OCI-LY1 (cell line): ENCODE measurements at regions not wholly inside any gene's neighbourhood (a gene's known extent, or its start where the extent isn't known, plus 50 kb on each side); places are given as distances from the start of the nearest gene placed in this dataset.

Experiments used
- H2AFZ ChIP-seq: fragments of 200-600 bp; sonication (generic), shearing (Covaris generic); 2 replicates; pipeline ENCODE4 v1.6.0; 2014; ENCODE audit warnings: antibody characterized with exemption, mild to moderate bottlenecking, low read length
- H3F3A ChIP-seq: fragments of 200-600 bp; sonication (generic), shearing (Covaris generic); 2 replicates; pipeline ENCODE4 v1.6.0; 2014; ENCODE audit warnings: mild to moderate bottlenecking, antibody characterized with exemption, low read length, moderate library complexity; ENCODE audit not compliant: insufficient read depth
- H3K27ac ChIP-seq: fragments of 200-600 bp; sonication (generic); 2 replicates; pipeline ENCODE4 v1.5.1; 2014; ENCODE audit warnings: low read length, mixed run types, mild to moderate bottlenecking, low read depth; ENCODE audit not compliant: poor library complexity, severe bottlenecking
- H3K27me3 ChIP-seq: fragments of 200-600 bp; sonication (generic); 2 replicates; pipeline ENCODE4 v1.6.0; 2014; ENCODE audit warnings: antibody characterized with exemption, mild to moderate bottlenecking, low read length, moderate library complexity; ENCODE audit not compliant: insufficient read depth
- H3K36me3 ChIP-seq: fragments of 200-600 bp; sonication (generic); 2 replicates; pipeline ENCODE4 v1.6.1; 2014; ENCODE audit warnings: mild to moderate bottlenecking, antibody characterized with exemption, low read length, moderate library complexity, mixed read lengths; ENCODE audit not compliant: insufficient read depth
- H3K4me1 ChIP-seq: fragments of 200-600 bp; sonication (generic); 2 replicates; pipeline ENCODE4 v1.5.1; 2014; ENCODE audit warnings: mild to moderate bottlenecking, low read length, moderate library complexity; ENCODE audit not compliant: insufficient read depth, severe bottlenecking
- H3K4me2 ChIP-seq: fragments of 200-600 bp; sonication (generic), shearing (Covaris generic); 2 replicates; pipeline ENCODE4 v1.6.1; 2014; ENCODE audit warnings: low read length
- H3K4me3 ChIP-seq: fragments of 200-600 bp; sonication (generic); 2 replicates; pipeline ENCODE4 v1.5.1; 2014; ENCODE audit warnings: low read length, low read depth, mild to moderate bottlenecking, mixed read lengths; ENCODE audit not compliant: poor library complexity, severe bottlenecking
- H3K79me2 ChIP-seq: fragments of 200-600 bp; shearing (Covaris generic); 2 replicates; pipeline ENCODE4 v1.6.1; 2016; ENCODE audit warnings: mixed run types, low read length, mixed read lengths; ENCODE audit not compliant: insufficient read depth
- H3K9ac ChIP-seq: fragments of 200-600 bp; sonication (generic), shearing (Covaris generic); 2 replicates; pipeline ENCODE4 v1.6.1; 2014; ENCODE audit warnings: mild to moderate bottlenecking, low read length, mixed read lengths
- H3K9me2 ChIP-seq: fragments of 200-600 bp; sonication (generic), shearing (Covaris generic); 2 replicates; pipeline ENCODE4 v1.6.1; 2014; ENCODE audit warnings: low read depth, mild to moderate bottlenecking, low read length, mixed read lengths
- H3K9me3 ChIP-seq: fragments of 200-600 bp; shearing (Covaris generic); 2 replicates; pipeline ENCODE4 v1.6.1; 2014; ENCODE audit warnings: low read length, mixed read lengths
- H4K20me1 ChIP-seq: fragments of 200-600 bp; sonication (generic), shearing (Covaris generic); 2 replicates; pipeline ENCODE4 v1.6.0; 2016; ENCODE audit warnings: mild to moderate bottlenecking, low read length; ENCODE audit not compliant: insufficient read depth
- CTCF ChIP-seq: fragments of 200-600 bp; sonication (generic), shearing (Covaris generic); IDR thresholded peaks from 2 replicates; pipeline ENCODE4 v1.5.1; 2017; ENCODE audit warnings: mild to moderate bottlenecking, antibody characterized with exemption, low read length, moderate library complexity, mixed read lengths
- EZH2 ChIP-seq: fragments of 200-600 bp; sonication (generic), shearing (Covaris generic); IDR thresholded peaks from 2 replicates; pipeline ENCODE4 v1.8.0; 2017; ENCODE audit warnings: borderline replicate concordance, mixed run types, mild to moderate bottlenecking, antibody characterized with exemption, low read length, moderate library complexity, mixed read lengths

GRCh38 chr1:166692346-166692745 is 146.9 kb upstream of the POGK start:
- Histone ChIP-seq H4K20me1 (no peaks in the 10 kb centered on the region), H3K9me3 (no peaks in the 10 kb centered on the region), H3K9ac (no peak overlapping the region), H3K4me1 (no peaks in the 10 kb centered on the region), H3F3A (no peaks in the 10 kb centered on the region), H3K4me3 (no peak overlapping the region), H3K79me2 (no peaks in the 10 kb centered on the region), H2AFZ (no peak overlapping the region), H3K36me3 (no peaks in the 10 kb centered on the region), H3K9me2 (no peaks in the 10 kb centered on the region), H3K27me3 (no peaks in the 10 kb centered on the region), H3K4me2 (no peak overlapping the region), H3K27ac (no peak overlapping the region)
- TF ChIP-seq CTCF (no peak), EZH2 (no peak)

- H4K20me1 ChIP-seq: no peaks in the 10 kb centered on the region
- H3K36me3 ChIP-seq: no peaks in the 10 kb centered on the region
- H3K79me2 ChIP-seq: no peaks in the 10 kb centered on the region
- no peak overlapping the region for H3K27ac ChIP-seq
- H3K27me3 ChIP-seq: no peaks in the 10 kb centered on the region
- H3K9ac ChIP-seq: no peak overlapping the region
- H3K9me2 ChIP-seq: no peaks in the 10 kb centered on the region
- H3F3A ChIP-seq: no peaks in the 10 kb centered on the region
- no peak overlapping the region for H3K4me3 ChIP-seq
- H3K4me2 ChIP-seq: no peak overlapping the region
- TF ChIP-seq CTCF: no peak
- TF ChIP-seq EZH2: no peak
- no peaks in the 10 kb centered on the region for H3K9me3 ChIP-seq
- no peaks in the 10 kb centered on the region for H3K4me1 ChIP-seq
- no peak overlapping the region for H2AFZ ChIP-seq
Measured at GRCh38 chr1:166693158-166693557, 146.1 kb upstream of the POGK start.

GRCh38 chr1:166693673-166694297 is 145.5 kb upstream of the POGK start:
- Histone ChIP-seq H3K9ac (no peak overlapping the region), H3K4me3 (no peak overlapping the region), H3K79me2 (no peaks in the 10 kb centered on the region), H3K36me3 (no peaks in the 10 kb centered on the region), H3K9me2 (no peaks in the 10 kb centered on the region), H3K4me2 (no peak overlapping the region), H4K20me1 (no peaks in the 10 kb centered on the region), H3K27me3 (no peaks in the 10 kb centered on the region), H3K27ac (no peak overlapping the region), H3K9me3 (no peaks in the 10 kb centered on the region), H2AFZ (no peak overlapping the region), H3F3A (no peaks in the 10 kb centered on the region), H3K4me1 (no peaks in the 10 kb centered on the region)
- TF ChIP-seq CTCF (no peak), EZH2 (no peak)
